Immature natural killer cell (primary cell): ENCODE measurements at regions not wholly inside any gene's neighbourhood (a gene's known extent, or its start where the extent isn't known, plus 50 kb on each side); places are given as distances from the start of the nearest gene placed in this dataset.
"Not testable (repeated sequence)": the region's sequence is repeated elsewhere in the genome, so short reads cannot be mapped to it uniquely, and the experiment has no call there.

Experiments
- DNase-seq, 3 donors: peaks; one replicate each; pipeline ENCODE4 v3.0.0; 2022; ENCODE audit warnings: mixed read lengths in 1 of 3
- H3K27ac Mint-ChIP-seq, 6 donors: one replicate each; pipeline ENCODE4 v1.8.0; 2020; ENCODE audit warnings: mixed read lengths in 6 of 6, mild to moderate bottlenecking in 5 of 6, inconsistent platforms in 4 of 6, moderate library complexity in 3 of 6
- H3K27me3 Mint-ChIP-seq, 3 donors: one replicate each; pipeline ENCODE4 v1.8.0; 2020 to 2021; ENCODE audit warnings: low read depth in 3 of 3, mild to moderate bottlenecking in 3 of 3, mixed read lengths in 3 of 3, moderate library complexity in 3 of 3, inconsistent platforms in 1 of 3
- H3K36me3 Mint-ChIP-seq, 3 donors: one replicate each; pipeline ENCODE4 v1.8.0; 2020; ENCODE audit warnings: mixed read lengths in 3 of 3, inconsistent platforms in 2 of 3, mild to moderate bottlenecking in 2 of 3
- H3K4me1 Mint-ChIP-seq, 2 donors: one replicate each; pipeline ENCODE4 v1.8.0; 2020; ENCODE audit warnings: inconsistent platforms in 2 of 2, mild to moderate bottlenecking in 2 of 2, mixed read lengths in 2 of 2, moderate library complexity in 1 of 2
- H3K4me3 Mint-ChIP-seq, 5 donors: one replicate each; pipeline ENCODE4 v1.8.0; 2020; ENCODE audit warnings: mild to moderate bottlenecking in 5 of 5, mixed read lengths in 5 of 5, inconsistent platforms in 3 of 5, moderate library complexity in 3 of 5
- H3K9me3 Mint-ChIP-seq, 6 donors: one replicate each; pipeline ENCODE4 v1.8.0; 2020; ENCODE audit warnings: mild to moderate bottlenecking in 6 of 6, mixed read lengths in 6 of 6, inconsistent platforms in 4 of 6, moderate library complexity in 3 of 6

DNA sequence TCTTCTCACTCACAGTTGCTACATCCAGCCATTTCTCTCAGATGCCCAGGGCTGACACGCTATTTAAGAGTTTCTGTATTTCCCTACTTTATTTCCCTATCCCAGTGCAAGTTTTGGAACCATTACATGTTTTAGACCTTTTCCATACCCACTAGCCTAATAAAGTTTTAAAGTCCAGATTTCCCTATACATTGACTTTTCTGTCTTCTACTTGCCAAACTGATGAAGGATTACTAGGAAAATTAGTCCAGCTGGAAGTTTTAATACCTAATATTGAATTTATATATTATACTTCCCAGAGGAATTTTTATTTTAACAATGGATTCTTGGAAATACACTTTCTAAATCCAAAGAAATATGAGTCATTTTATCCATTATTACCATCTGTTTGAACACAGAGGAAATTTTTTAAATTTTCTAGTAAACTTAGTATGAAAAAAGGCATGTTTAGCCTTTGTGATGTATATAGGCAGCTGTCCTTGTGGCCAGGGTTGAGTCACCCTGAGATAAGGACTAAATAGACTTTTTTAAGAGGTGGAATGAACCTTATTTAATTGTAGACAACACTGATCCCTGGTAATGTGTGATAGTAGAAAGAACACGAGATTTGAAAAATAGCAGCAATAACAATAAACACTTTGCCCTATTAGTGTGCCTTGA lies 205.0 kb downstream of the TFEC start:
- peaks cover 0 to 5% (median 1%) of the 10 kb centered on the region in 6 donors for H3K9me3 Mint-ChIP-seq
- H3K36me3 Mint-ChIP-seq, result no peaks in the 10 kb centered on the region
- no peak overlapping the region for H3K27ac Mint-ChIP-seq
- no peaks in the 10 kb centered on the region for H3K27me3 Mint-ChIP-seq
- no peak for DNase-seq
- no peaks in the 10 kb centered on the region for H3K4me1 Mint-ChIP-seq
- H3K4me3 Mint-ChIP-seq, result no peak overlapping the region

DNA sequence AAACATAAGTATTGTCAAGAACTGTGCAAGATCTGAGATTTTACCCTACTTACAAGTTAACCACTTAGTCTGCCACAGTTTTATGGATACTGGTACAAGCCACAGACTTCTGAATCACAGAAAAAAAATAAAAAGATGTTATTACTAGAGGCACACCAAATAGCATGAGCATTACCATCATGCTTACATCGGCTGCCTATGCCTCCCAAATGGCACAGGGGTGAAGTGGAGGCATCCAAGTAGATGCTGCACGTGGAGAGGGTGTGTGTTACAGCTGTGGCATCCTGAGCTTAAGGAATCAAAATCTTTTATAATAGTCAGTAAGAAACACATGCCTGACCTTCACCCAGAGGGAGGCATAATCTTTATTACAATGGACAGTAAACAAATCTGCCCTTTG lies 207.8 kb downstream of the TFEC start:
- Mint-ChIP-seq H3K9me3 (peaks cover 0 to 7% (median 0%) of the 10 kb centered on the region in 6 donors), H3K27ac (no peak overlapping the region), H3K4me1 (no peaks in the 10 kb centered on the region), H3K27me3 (no peaks in the 10 kb centered on the region), H3K36me3 (no peaks in the 10 kb centered on the region), H3K4me3 (no peak overlapping the region)
- no peak for DNase-seq

DNA sequence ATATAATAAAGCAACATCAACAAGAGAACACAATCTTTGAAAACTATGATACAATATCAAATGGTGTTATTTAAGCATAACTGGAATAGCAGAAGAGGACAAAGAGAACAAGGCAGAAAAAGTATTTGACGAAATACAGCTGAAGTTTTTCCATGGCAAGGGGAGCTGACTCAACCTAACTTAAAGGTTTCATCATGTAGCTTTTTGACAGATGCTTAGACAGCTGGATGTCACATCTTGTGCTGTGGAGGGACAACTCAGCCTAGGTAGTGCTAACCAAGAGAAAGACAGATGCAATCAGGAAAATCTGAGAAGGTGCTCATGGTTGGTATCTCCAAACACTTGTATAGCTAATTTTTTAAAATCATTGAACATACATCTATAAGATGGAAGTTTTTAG lies 208.2 kb downstream of the TFEC start:
- Mint-ChIP-seq H3K27ac (no peak overlapping the region), H3K4me1 (no peaks in the 10 kb centered on the region), H3K4me3 (no peak overlapping the region), H3K36me3 (no peaks in the 10 kb centered on the region), H3K27me3 (no peaks in the 10 kb centered on the region), H3K9me3 (peaks cover 0 to 11% (median 0%) of the 10 kb centered on the region in 6 donors)
- DNase-seq, result no peak

DNA sequence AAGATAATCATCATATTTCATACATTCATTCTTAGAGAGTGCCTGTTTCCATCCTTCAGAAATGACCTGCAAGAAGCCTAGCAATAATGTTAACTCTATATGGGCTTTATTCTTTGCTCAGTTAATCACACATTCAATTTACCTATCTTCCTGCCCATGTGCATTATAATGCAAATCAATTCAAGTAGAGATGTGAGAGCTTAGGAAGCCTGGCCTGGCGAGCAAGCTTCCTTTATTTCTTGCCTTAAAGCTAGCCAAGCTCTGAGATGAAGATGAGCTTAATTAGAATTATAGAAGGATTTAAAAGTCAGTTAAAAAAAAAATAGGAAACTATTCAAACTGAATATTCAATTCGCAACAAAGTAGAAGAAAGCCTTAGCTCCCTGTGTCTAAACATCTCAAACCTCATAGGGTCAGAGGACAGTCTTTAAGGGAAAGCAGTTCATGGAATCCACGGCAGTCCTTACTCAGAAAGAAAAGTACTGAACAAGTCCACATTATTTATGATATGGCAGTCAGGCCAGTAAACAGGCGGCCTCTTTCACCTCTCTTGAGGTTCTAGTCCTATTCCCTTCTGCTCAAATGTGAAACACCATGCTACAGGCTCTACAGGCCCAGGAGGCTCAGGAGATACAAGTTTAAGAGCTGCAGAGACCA lies 214.1 kb downstream of the TFEC start:
- Mint-ChIP-seq H3K27me3 (peaks cover 0 to 2% (median 0%) of the 10 kb centered on the region in 3 donors), H3K36me3 (no peaks in the 10 kb centered on the region), H3K9me3 (peaks cover 0 to 12% (median 0%) of the 10 kb centered on the region in 6 donors), H3K27ac (no peak overlapping the region), H3K4me1 (no peaks in the 10 kb centered on the region), H3K4me3 (no peak overlapping the region)
- DNase-seq, result no peak

DNA sequence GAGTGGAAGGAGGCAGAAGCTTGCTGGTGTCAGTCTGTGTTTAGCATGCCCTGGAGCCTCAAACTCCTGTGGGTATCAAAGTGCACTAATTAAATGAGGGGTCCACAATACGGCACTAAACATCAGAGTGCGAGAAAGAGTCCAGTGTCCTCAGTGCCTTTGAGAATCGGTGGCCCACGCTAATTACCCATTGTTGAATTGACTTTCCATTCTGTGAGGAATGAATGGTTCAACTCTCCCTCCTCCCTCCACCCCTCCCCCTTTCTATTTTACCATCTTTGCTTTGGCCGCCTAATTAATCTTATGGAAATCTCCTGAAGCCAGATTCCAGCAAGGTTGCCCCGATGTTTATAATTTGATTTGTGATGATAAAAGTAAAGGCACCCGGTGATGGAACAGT lies 217.8 kb downstream of the TFEC start:
- Mint-ChIP-seq H3K4me1 (no peaks in the 10 kb centered on the region), H3K36me3 (no peaks in the 10 kb centered on the region), H3K4me3 (no peak overlapping the region), H3K9me3 (peaks cover 0 to 5% (median 0%) of the 10 kb centered on the region in 6 donors), H3K27ac (no peak overlapping the region), H3K27me3 (peaks cover 0 to 2% (median 0%) of the 10 kb centered on the region in 3 donors)
- DNase-seq, result no peak

DNA sequence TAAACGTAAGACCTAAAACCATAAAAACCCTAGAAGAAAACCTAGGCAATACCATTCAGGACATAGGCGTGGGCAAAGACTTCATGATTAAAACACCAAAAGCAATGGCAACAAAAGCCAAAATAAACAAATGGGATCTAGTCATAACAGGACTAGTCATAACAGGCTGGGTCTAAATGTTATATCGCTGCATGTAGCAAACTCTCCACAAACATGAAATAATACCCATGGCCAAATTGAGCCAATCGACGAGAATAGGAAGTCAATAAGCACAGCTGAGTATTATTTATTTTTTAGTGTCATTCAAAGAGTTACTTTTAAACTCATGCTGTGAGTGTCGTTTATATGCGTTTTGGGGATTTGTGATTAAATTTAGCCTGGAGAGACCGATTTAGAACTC lies 225.1 kb downstream of the TFEC start:
- Mint-ChIP-seq H3K9me3 (peaks cover 0 to 4% (median under 1%) of the 10 kb centered on the region in 6 donors), H3K27ac (no peak overlapping the region), H3K4me1 (no peaks in the 10 kb centered on the region)

DNA sequence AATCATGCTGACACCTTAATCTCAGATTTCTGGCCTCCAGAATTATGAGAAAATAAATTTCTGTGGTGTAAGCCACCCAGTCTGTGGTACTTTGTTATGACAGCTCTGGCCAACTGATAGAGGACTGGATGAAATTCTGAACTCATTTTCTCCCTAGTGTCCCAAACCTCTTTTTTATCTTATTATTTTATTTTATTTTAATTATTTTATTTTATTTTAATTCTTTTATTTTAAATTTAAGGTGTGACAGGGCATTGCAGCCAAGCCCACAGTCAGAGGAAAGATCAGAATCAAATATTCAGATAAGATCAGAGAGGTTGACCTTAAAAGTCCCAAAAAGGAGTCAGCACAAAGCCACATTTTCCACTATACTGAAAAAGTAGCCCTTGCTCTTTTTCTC lies 228.1 kb downstream of the TFEC start:
- H3K36me3 Mint-ChIP-seq, result no peaks in the 10 kb centered on the region
- peaks cover 0 to 8% (median 3%) of the 10 kb centered on the region in 6 donors for H3K9me3 Mint-ChIP-seq
- H3K27me3 Mint-ChIP-seq, result peaks cover 0 to 2% (median 2%) of the 10 kb centered on the region in 3 donors
- H3K27ac Mint-ChIP-seq, result no peak overlapping the region
- no peak overlapping the region for H3K4me3 Mint-ChIP-seq
- DNase-seq, result no peak
- H3K4me1 Mint-ChIP-seq, result no peaks in the 10 kb centered on the region

More for the DNA sequence above, 225.1 kb downstream of the TFEC start:
- Mint-ChIP-seq H3K36me3 (no peaks in the 10 kb centered on the region), H3K4me3 (no peak overlapping the region), H3K27me3 (peaks cover 0 to 2% (median 0%) of the 10 kb centered on the region in 3 donors)
- no peak for DNase-seq

DNA sequence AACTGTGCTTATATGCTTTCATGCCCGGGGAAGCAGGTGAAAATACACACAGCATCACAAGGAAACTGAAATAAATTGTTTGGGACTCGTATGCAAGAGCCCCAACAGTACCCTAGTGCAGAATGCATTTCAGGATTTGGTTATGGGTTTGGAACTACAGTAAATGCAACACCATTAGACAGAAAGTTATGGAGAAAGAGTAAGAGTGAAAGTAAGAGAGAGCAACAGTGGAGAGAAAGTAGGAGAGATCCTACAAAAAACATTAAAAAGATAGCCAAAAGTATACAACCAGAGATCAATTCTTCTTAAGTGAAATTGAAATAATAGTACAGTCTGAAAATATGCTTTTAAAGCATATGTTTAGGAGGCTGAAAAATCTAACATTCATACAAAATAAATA lies 231.1 kb downstream of the TFEC start:
- Mint-ChIP-seq H3K27me3 (peaks cover 0 to 2% (median 2%) of the 10 kb centered on the region in 3 donors), H3K9me3 (peaks cover 0 to 10% (median 3%) of the 10 kb centered on the region in 6 donors), H3K4me1 (no peaks in the 10 kb centered on the region), H3K4me3 (no peak overlapping the region), H3K36me3 (no peaks in the 10 kb centered on the region), H3K27ac (no peak overlapping the region)
- no peak for DNase-seq

DNA sequence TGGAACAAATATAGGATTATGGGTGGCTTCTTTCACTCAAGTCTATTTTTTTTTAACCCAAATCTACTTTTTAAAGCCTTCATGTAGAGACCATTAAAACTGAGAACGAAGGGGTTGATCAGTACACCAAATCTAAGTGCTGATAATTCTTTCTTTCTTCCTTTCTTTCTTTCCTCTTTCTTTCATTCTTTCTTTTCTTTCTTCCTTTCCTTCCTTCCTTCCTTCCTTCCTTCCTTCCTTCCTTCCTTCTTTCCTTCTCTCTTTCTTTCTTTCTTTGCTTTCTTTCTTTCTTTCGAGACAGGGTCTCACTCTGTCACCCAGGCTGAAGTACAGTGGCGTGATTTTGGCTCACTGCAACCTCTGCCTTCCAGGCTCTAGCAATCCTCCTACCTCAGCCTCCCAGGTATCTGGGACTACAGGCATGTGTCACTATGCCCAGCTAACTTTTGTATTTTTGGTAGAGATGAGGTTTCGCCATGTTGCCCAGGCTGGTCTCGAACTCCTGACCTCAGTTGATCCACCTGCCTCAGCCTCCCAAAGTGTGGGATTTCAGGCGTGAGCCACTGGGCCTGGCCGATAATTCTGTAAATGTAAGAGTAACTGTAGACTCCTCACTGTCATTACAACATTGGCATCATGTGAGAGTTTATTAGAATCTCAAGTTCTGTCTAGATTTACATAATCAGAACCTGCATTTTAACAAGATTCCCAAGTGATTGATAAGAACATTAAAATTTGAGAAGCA lies 236.4 kb downstream of the TFEC start:
- no peak overlapping the region for H3K27ac Mint-ChIP-seq

DNA sequence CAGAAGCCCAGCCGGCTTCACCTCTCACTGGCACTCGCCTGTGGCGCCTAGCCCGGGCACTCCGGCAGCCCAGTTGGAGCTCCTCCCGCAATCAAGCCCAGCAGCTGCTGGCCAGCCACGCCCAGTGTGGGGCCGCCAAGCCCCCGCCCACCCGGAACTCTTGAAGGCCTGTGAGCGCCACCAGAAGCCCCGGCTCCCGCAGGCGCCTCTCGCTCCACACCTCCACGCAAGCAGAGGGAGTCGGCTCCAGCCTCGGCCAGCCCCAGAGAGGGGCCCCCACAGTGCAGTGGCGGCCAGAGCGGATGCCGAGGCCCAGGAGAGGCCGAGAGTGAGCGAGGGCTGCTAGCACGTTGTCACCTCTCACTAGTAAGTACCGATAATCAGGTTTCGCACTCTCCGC lies 240.7 kb downstream of the TFEC start:
- no peaks in the 10 kb centered on the region for H3K4me1 Mint-ChIP-seq
- H3K36me3 Mint-ChIP-seq, result no peaks in the 10 kb centered on the region
- H3K27me3 Mint-ChIP-seq, result peaks cover 0 to 5% (median 0%) of the 10 kb centered on the region in 3 donors
- no peak for DNase-seq
- no peak overlapping the region for H3K4me3 Mint-ChIP-seq
- no peak overlapping the region for H3K27ac Mint-ChIP-seq
- peaks cover 0 to 11% (median 6%) of the 10 kb centered on the region in 6 donors for H3K9me3 Mint-ChIP-seq

More for the DNA sequence above, 236.4 kb downstream of the TFEC start:
- H3K4me1 Mint-ChIP-seq, result no peaks in the 10 kb centered on the region
- peaks cover 0 to 10% (median 5%) of the 10 kb centered on the region in 6 donors for H3K9me3 Mint-ChIP-seq
- H3K4me3 Mint-ChIP-seq, result no peak overlapping the region
- H3K27me3 Mint-ChIP-seq, result peaks cover 0 to 3% (median 0%) of the 10 kb centered on the region in 3 donors
- DNase-seq, result no peak
- H3K36me3 Mint-ChIP-seq, result no peaks in the 10 kb centered on the region

DNA sequence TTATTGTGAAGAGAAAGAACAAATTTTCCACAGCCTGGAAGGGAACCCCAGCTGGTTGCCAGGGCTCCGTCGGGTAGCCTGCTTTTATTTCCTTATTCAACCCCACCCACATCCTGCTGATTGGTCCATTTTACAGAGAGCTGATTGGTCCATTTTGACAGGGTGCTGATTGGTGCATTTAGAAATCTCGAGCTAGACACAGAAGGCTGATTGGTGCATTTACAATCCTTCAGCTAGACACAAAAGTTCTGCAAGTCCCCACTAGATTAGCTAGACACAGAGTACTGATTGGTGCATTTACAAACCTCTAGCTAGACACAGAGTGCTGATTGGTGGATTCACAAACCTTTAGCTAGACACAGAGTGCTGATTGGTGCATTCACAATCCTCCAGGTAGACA lies 241.1 kb downstream of the TFEC start:
- H3K4me3 Mint-ChIP-seq, H3K36me3 Mint-ChIP-seq: not testable (repeated sequence)

DNA sequence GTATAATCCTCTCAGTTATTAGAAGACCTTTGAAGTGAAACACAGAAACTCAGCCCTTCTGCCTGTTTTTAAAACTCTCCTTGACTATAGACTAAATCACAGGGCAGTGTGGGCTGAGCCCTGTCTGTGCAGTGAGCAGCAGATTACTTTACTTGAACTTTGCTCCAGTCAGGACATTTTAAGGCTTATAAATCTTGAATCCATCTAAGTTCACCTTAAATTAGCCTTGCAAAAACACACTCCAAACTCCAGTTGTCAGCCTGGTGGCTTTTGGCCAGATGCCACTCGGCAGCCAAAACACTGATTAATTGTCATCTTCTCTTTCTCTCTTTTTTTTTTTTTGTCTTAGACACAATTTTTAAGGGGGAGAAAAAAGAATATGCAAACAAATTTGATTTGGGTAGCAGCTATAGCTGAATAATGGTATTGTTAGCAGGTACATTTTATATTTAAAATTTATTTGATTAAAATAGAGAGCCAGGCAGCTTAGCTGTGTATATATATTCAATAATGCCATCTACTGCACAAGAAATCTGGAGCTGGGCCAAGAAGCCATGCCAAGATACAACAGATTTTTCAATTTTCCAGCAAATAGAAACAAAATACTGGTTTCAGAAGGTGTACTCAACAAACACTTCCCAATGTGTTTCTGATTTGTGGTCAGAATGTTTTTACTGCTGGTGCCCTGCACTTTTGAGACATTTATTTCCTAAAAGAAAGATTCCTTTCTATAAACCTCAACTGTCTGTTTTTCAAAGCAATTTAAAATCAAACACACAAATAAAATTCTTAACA lies 247.7 kb downstream of the TFEC start:
- no peak for DNase-seq
- Mint-ChIP-seq H3K4me3 (no peak overlapping the region), H3K27me3 (peaks cover 0 to 4% (median 3%) of the 10 kb centered on the region in 3 donors), H3K36me3 (no peaks in the 10 kb centered on the region), H3K9me3 (peaks cover 0 to 6% (median 3%) of the 10 kb centered on the region in 6 donors), H3K27ac (no peak overlapping the region), H3K4me1 (no peaks in the 10 kb centered on the region)

More for the DNA sequence above, 241.1 kb downstream of the TFEC start:
- peaks cover 0 to 11% (median 6%) of the 10 kb centered on the region in 6 donors for H3K9me3 Mint-ChIP-seq
- not testable (repeated sequence) for H3K27me3 Mint-ChIP-seq, H3K4me1 Mint-ChIP-seq, H3K27ac Mint-ChIP-seq, DNase-seq

DNA sequence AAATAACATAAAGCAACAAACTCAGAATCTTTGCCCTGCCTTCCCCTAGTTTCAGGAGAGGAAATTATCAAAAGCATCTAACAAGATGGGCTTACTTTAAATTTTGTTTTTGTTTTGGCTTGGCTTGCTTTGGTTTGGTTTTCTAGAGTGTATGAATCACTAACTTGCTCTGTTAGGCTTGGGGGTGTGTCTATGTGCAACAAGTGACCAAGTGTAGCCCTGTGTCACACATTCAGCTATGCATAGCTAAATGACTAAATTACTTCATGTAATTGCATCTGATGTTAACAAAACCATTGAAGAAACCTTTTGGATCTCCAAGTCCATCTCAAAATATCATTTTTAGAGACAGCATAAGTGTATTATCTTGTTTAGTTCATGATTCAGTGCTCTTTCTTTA lies 251.0 kb downstream of the TFEC start:
- Mint-ChIP-seq H3K36me3 (no peaks in the 10 kb centered on the region), H3K9me3 (peaks cover 0 to 2% (median 0%) of the 10 kb centered on the region in 6 donors), H3K4me3 (no peak overlapping the region), H3K27ac (no peak overlapping the region), H3K4me1 (no peaks in the 10 kb centered on the region), H3K27me3 (peaks cover 0 to 3% (median 2%) of the 10 kb centered on the region in 3 donors)
- DNase-seq, result no peak
